Parathyroid adenoma (tissue), 2 donors: ENCODE measurements at regions not wholly inside any gene's neighbourhood (a gene's known extent, or its start where the extent isn't known, plus 50 kb on each side); places are given as distances from the start of the nearest gene placed in this dataset.

Source experiments
- H2AFZ ChIP-seq: fragments of 300-600 bp; sonication (generic); one replicate; pipeline ENCODE4 v1.7.0; 2017; ENCODE audit warnings: antibody characterized with exemption, mild to moderate bottlenecking
- H3K27ac ChIP-seq: fragments of 300-600 bp; sonication (generic); one replicate; pipeline ENCODE4 v1.7.0; 2017
- H3K27me3 ChIP-seq: fragments of 300-600 bp; sonication (generic); one replicate; pipeline ENCODE4 v1.7.0; 2017; ENCODE audit warnings: low read length; ENCODE audit not compliant: control insufficient read depth, insufficient read depth
- H3K36me3 ChIP-seq: fragments of 300-600 bp; sonication (generic); one replicate; pipeline ENCODE4 v1.7.0; 2017; ENCODE audit warnings: low read length; ENCODE audit not compliant: control insufficient read depth, insufficient read depth
- H3K4me1 ChIP-seq: fragments of 300-600 bp; sonication (generic); one replicate; pipeline ENCODE4 v1.7.0; 2017; ENCODE audit warnings: control low read depth
- H3K4me2 ChIP-seq: fragments of 300-600 bp; sonication (generic); one replicate; pipeline ENCODE4 v1.7.0; 2017; ENCODE audit warnings: low read length
- H3K4me3 ChIP-seq: fragments of 300-600 bp; sonication (generic); one replicate; pipeline ENCODE4 v1.7.0; 2017; ENCODE audit warnings: low read depth, low read length
- H3K79me2 ChIP-seq: fragments of 300-600 bp; sonication (generic); one replicate; pipeline ENCODE4 v1.7.0; 2017; ENCODE audit warnings: control low read depth
- H3K9ac ChIP-seq: fragments of 300-600 bp; sonication (generic); one replicate; pipeline ENCODE4 v1.7.0; 2017; ENCODE audit warnings: mild to moderate bottlenecking
- H3K9me3 ChIP-seq: fragments of 300-600 bp; sonication (generic); one replicate; pipeline ENCODE4 v1.7.0; 2017; ENCODE audit warnings: low read length; ENCODE audit not compliant: control insufficient read depth
- CTCF ChIP-seq: fragments of 300-600 bp; sonication (generic); IDR thresholded peaks from one replicate; pipeline ENCODE4 v1.7.0; 2017; ENCODE audit warnings: antibody characterized with exemption, mild to moderate bottlenecking
- donor health status: primary hyperparathyroidism.

- peak overlapping the region; percentile 19 for H2AFZ ChIP-seq
- no peaks in the 10 kb centered on the region for H3K36me3 ChIP-seq
- no peaks in the 10 kb centered on the region for H3K9me3 ChIP-seq
- H3K4me2 ChIP-seq: no peak overlapping the region
- H3K27ac ChIP-seq: no peak overlapping the region
- no peaks in the 10 kb centered on the region for H3K27me3 ChIP-seq
- peaks cover 5% of the 10 kb centered on the region for H3K4me1 ChIP-seq
- no peak overlapping the region for H3K9ac ChIP-seq
- H3K79me2 ChIP-seq: no peaks in the 10 kb centered on the region
- no peak for TF ChIP-seq CTCF
- no peak overlapping the region for H3K4me3 ChIP-seq
Measured at GRCh38 chr6:6857528-6857927, 250.2 kb upstream of the RREB1 start.

GRCh38 chr6:6858533-6858982 is 249.2 kb upstream of the RREB1 start:
- Histone ChIP-seq H3K4me3 (no peak overlapping the region), H3K9me3 (no peaks in the 10 kb centered on the region), H3K27ac (no peak overlapping the region), H3K79me2 (no peaks in the 10 kb centered on the region), H2AFZ (no peak overlapping the region), H3K36me3 (no peaks in the 10 kb centered on the region), H3K27me3 (no peaks in the 10 kb centered on the region), H3K9ac (no peak overlapping the region), H3K4me1 (peaks cover 5% of the 10 kb centered on the region), H3K4me2 (no peak overlapping the region)
- TF ChIP-seq CTCF: no peak

GRCh38 chr6:6859105-6859504 is 248.7 kb upstream of the RREB1 start:
- Histone ChIP-seq H3K79me2 (no peaks in the 10 kb centered on the region), H3K4me1 (peaks cover 5% of the 10 kb centered on the region), H3K36me3 (no peaks in the 10 kb centered on the region), H3K4me3 (no peak overlapping the region), H3K27ac (no peak overlapping the region), H3K27me3 (no peaks in the 10 kb centered on the region), H3K4me2 (no peak overlapping the region), H3K9me3 (no peaks in the 10 kb centered on the region), H2AFZ (no peak overlapping the region), H3K9ac (no peak overlapping the region)
- no peak for TF ChIP-seq CTCF

GRCh38 chr6:6859722-6860121 is 248.0 kb upstream of the RREB1 start:
- Histone ChIP-seq H3K4me3 (no peak overlapping the region), H3K4me2 (no peak overlapping the region), H3K27ac (no peak overlapping the region), H3K79me2 (no peaks in the 10 kb centered on the region), H3K36me3 (no peaks in the 10 kb centered on the region), H3K9me3 (no peaks in the 10 kb centered on the region), H3K4me1 (peaks cover 5% of the 10 kb centered on the region), H3K27me3 (no peaks in the 10 kb centered on the region), H2AFZ (no peak overlapping the region), H3K9ac (no peak overlapping the region)
- no peak for TF ChIP-seq CTCF

- Histone ChIP-seq H3K36me3 (no peaks in the 10 kb centered on the region), H2AFZ (no peak overlapping the region), H3K4me1 (peaks cover 5% of the 10 kb centered on the region), H3K4me2 (no peak overlapping the region), H3K9ac (no peak overlapping the region), H3K4me3 (no peak overlapping the region), H3K27me3 (no peaks in the 10 kb centered on the region), H3K27ac (no peak overlapping the region), H3K9me3 (no peaks in the 10 kb centered on the region), H3K79me2 (no peaks in the 10 kb centered on the region)
- TF ChIP-seq CTCF: no peak
Measured at GRCh38 chr6:6860863-6861262, 246.9 kb upstream of the RREB1 start.
